ENCODE measurements at regions not wholly inside any gene's neighbourhood (a gene's known extent, or its start where the extent isn't known, plus 50 kb on each side); places are given as distances from the start of the nearest gene placed in this dataset.
"Not testable (repeated sequence)": the region's sequence is repeated elsewhere in the genome, so short reads cannot be mapped to it uniquely, and the experiment has no call there.

DNA sequence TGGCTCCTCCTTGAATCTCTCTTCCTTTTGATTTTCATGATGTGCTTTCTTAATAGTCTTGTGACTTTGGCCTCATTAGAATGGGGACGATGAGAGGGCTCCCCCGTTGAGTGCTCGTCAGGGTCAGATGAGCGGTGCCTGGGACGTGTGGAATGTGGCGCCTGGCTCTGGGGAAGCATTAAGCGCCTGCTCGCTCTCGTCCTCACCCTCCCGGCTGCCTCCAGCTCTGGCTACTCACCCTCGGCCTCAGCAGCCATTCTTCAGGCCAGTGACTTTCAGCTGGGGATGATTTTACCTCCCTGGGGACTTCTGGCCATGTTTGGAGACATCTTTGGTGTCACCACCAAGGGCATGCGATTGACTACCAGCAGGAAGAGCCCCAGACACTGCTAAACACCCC is 69.7 kb downstream of the RPS6KA4 start:
- DNase-seq = no peak

DNA sequence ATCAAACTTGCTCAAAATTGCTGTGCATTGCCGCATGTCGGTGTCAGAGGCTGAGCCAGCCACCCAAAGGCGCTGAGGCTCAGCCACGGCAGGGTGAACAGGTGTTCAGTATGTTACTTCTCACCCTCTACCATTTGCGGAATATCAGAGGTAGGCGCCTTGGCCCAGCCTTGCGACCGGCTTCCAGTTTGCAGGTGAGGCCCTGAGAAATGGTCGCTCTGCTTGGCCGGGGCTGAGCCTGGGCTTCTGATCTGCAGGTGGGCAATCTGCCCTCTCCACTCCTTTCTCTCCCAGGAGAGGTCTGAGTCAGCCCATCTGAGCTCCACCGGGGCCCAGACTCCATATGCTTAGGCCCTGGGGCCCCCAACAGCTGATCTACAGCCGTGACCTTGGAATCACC is 71.0 kb downstream of the RPS6KA4 start:
- DNase-seq = no peak

DNA sequence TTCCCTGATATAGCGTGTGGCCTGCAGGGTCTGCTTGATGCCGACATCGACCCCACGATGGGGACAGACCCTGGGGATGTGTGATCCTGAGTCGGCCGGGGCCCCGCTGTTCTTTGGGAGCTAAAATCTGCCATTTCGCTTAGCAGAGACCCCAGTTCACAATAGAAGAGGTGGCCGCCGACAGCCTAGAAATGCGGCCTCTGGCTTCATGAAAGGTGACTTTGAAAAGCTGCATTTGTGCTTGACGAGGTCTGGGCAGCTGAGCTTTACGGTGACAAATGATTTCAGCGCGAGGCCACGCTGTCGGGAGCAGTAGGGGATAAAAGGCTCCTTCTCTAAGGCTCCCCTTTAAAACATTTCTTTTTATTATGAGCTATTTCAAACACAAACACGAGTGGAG is 71.7 kb downstream of the RPS6KA4 start:
- no peak for DNase-seq

DNA sequence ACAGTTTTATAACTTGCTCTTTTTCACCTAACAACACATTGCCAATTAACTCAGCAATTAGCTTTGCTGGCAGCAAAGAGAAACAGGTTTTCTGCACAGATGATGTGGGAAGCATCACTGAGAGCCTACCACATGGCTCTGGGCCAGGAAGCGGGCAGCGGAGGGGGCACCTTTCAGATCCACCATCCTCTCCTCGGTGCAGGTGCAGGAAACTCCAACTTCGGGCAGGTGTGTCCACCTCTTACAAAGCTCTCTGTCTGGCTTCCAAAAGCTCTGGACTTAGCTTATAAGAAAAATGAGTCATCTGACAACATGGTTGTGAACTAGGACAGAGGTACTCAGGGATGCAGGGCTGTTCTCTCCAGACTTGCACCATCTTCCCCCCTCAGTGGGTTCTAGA is 77.0 kb downstream of the RPS6KA4 start:
- no peak for DNase-seq

DNA sequence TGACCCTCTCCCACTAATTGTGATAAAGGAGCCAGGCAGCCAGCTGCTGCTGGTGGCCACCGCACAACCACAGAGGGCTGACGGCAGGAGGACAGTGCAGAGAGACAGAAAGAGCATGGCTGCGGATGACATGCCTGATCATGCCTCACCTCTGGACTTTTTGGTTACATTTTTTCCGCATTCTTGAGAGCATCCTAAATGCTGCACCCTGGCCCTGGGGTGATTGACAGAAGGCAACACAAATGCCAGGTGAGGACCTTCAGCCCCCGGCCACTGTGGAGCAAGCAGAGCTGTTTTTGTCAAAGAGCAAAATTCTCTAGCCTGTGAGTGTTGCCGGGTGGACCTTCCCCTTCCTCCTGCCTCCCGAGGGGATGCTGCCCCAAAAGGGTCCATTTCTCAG is 78.5 kb downstream of the RPS6KA4 start:
- DNase-seq = no peak

DNA sequence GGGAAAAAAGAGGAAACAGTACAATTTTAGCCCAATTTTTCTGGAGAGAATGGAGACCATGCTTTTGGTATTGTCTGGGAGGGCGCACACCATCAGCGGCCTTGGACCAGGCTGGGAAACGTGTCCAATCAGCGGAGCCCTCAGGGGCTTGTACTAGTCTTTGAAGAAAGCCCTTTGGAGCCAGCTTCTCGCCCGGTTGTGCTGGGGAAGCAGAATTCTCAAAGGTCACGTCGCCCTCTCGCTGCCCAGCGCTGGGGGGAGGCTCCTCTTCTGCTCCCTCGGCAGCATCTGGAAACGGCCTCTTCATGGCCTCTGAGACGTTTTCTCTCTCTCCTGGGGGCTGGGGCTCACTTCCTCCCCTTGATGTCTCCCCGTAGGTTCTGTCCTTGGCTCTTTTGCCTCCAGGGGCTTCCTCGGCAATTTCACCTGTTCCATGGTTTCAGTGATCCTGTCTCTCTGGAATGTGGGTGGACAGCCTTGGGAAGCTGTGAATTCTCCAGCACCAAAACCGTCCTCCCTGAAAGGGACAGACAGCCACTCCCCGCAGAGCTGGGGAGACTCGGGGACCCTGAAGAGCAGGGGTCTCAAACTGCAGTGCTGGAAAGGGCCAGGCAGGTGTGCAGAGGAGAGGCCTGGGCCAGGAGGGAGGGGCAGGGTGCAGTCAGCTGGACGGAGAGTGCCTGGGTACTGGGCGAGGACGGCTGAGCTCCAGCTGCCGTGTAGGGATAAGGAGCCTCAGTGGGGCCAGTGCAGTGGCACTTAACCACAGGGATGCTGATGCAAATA is 80.2 kb downstream of the RPS6KA4 start:
- no peak for DNase-seq

DNA sequence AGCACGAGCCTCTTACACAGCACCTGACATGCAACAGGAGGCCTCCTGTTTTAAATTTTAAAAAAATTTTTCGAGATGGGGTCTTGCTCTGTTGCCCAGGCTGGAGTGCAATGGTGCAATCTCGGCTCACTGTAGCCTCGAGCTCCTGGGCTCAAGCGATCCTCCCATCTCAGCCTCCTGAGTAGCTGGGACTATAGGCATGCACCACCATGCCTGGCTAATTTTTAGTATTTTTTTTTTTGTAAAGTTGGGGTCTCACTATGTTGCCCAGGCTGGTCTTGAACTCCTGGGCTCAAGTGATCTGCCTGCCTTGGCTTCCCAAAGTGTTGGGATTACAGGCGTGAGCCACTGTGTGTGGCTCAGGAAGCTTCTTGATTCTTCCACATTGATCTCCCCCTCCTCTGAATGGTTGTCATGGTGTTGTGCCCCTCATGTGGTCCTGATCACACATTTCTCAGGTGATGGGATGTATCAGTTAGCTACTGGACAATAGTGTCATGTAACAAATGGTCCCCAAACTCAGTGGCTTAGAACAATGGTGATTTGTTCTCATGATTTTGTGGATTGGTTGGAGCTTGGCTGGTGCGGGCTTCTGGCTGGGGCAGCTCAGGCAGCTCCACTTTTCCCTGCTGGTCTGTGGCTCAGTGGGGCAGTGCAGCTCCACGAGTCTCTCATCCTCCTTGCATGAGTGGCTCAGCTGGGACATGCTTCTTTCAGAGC is 81.0 kb downstream of the RPS6KA4 start:
- not testable (repeated sequence) for DNase-seq

DNA sequence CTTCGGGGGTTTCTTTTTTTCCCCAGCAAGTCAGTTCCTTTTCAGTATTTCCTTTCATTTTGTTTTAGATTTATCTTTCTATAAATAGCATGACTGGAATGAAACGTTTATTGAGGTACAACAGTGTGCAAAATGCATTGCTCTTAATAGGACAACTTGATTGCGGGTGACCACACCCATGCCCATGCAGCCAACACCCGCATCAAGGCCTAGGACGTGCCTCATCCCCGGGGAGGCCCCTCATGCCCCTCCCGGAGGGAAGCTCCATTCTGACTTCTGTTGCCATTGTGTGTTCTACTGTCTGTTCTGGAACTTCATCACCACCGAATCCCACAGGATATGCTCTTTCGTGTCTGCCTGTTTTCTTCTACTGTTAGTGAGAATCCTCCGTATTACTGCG is 82.2 kb downstream of the RPS6KA4 start:
- DNase-seq = no peak

DNA sequence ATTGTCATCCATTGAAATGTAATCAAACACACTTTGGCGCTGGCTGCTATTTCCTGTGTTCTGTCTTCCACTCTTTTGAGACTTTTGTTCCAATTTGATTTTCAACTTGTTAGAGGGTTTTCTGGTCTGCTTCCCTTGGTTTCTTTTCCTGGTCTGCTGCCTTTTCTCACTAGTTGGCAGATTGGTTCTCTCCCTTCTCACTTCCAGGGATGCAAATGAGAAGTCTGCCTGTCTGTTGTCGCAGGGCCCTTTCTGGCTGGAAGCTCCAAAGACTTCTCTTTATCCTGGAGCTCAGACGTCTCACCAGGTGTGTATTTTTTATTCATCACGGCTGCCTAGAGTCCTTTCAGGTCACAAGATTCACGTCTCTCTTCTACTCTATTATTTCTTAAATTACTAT is 84.0 kb downstream of the RPS6KA4 start:
- no peak for DNase-seq

DNA sequence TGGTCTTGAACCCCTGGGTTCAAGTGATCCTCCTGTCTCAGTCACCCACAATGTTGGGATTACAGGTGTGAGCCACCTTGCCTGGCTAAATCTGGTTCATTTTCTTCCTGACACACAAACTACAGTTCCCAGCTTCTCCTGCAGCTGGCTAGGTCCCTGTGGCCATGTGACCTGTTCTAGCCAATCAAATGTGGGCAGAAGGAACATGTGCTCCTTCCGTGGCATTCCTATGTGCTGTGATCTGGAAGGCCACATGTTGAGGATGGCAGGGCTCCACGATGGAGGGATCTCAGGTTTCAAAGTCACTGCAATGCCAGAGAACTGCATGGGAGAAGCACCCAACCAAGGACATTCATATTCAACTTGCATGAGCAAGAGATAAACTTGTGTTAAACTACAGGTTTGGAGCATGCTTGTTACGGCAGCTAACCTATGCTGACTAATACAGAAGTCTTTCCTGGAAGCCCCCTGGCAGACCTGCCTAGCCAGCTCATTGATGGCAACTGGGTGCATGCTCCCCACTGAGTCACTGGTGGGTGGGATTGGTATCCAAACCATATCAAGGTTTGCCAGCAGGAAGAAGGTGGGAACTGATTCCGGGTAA is 86.0 kb downstream of the RPS6KA4 start:
- DNase-seq = no peak

DNA sequence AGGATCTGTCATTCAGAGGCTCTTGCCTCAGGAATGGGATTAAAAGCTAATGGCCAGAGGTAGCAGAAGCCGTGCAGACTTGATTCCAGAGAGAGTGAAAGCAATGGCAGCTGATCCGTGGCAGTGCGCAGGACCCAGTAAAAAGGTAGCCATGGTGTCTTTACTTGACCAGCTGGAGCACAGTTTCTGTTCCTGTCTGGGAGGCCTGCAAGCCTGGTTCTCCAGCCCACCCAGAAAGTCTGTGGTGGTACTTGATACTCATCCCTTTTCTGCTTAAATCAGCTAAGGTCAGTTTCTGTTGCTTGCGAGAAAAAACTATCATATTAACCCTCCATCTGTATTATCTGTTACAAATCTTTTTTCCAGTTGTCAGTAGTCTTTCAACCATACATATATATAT is 86.7 kb downstream of the RPS6KA4 start:
- no peak for DNase-seq

DNA sequence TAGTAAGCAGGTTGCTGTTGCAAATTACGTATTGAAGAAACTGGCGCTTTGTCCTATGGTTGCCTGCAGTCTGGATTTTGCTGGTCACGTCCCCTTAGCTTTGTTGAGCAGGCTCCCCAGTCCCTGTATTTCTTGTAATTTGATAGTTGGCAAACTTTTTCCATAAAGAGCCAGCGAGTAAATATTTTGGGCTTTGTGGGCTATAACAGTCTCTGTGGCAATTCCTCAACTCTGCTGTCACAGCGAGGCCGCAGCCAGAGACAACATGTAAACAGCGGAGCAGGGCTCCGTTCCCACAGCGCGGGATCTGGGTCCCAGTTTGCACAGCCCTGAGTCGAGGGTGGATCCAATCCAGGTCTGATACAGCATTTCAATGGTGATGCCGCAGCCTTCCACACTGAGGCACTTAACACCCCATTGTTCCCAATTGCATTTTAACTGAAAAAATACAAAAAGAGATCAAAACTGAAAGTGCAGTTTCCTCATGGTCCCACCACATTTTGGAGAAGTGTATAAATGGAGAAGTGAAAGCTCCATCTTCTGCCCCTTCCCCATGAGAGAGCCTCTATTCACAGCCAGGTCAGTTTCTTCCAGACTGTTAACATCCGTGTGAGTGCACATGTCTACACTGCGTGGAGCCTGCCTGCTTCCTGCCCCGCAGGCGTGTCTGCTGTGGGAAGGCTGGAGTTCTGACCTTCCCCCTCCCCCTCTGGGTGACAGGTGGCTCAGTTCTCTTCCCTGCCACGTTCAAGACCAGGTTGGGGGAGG is 89.1 kb downstream of the RPS6KA4 start:
- DNase-seq = no peak

DNA sequence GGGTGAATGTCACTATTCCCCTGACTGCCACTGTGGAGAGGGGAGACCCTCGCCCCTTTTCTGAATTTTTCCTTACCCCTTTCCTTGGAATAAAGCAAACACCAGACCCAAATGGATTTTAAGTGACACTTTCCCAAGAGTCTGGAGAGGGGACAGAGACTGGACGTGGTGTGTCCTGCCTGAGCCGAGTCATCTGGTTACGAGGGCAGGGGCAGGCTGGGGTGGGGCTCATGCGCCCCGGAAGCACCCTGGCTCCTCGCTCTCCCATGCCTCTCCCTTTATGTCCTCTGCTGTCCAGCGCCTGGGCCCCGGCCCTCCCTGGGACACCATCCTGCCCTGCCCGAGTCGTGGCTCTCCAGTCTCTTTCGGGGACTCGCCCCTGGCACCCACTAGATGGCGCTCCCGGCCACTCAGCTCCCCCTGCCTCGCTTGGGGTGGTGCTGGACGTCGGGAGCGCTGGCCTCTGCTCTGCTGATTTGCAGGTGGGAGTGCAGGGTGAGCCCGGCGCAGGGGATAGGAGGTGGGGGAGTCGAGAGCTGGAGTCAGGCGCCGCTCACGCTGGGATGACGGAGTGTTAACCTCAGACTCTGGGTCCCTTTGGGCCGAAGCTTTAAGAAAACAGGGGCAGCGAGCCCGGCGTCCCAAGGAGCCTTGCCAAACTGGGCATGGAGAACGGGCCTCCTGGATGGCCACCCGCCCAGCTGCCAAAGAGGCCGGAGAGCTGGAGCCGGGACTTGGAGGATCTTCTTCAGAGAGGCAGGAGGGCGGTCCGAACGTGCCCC is 89.8 kb downstream of the RPS6KA4 start:
- peak; percentile 64 for DNase-seq

DNA sequence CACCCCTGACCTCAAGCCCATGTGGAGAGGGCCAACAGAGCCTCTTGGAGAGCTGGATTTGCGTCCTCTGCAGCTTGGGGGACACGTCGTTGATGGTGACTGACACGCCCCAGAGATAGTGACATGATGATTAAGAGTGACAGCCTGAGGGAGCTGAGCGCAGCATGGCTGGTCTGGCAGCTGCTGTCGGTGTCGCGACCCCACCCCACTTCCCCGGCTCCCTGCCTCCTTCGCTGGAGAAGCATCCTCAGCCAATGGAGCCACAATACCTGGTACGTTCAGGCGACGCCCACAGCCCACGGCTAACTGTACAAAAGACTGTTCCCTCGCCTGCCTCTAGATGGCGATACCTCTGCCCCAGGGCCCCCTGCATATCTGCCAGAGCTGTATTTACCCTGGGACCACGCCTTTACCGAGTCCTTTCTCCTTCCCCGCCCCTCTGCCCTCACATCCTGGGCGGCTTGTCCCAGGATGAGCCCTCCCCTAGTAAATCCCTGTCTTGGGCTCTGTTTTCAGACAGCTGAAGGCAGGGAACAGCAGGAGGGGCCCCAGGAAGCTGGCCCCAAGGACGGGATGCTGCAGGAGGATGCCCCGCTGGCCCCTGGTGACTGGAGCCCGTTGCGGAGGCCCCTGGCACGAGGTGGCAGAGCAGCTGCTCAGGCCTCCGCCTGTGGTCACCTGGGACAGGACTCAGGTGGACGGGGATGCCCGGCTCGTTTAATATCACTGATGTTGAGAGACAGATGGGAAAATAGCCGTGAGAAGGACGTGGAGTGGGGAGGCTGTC is 90.6 kb downstream of the RPS6KA4 start:
- peak; percentile 46 for DNase-seq

DNA sequence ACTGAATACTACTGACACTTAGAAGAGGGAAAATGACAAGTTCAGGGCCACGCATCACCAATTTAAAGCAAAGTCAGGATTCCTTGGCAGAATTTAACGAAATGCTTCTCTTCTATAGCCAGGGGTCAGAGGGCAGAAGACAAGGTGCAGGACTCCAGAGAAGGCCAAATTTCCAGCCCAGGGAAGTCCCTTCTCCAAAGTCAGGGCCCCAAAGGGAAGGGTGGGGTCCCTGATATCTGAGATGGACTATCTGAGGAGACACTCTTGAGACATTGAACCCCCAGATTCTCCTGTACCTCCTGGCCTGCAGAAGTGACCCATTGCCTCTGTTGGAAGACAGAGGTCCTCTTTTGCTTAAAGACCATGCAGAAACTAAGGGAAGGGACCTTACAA is 91.2 kb downstream of the RPS6KA4 start:
- DNase-seq = no peak

DNA sequence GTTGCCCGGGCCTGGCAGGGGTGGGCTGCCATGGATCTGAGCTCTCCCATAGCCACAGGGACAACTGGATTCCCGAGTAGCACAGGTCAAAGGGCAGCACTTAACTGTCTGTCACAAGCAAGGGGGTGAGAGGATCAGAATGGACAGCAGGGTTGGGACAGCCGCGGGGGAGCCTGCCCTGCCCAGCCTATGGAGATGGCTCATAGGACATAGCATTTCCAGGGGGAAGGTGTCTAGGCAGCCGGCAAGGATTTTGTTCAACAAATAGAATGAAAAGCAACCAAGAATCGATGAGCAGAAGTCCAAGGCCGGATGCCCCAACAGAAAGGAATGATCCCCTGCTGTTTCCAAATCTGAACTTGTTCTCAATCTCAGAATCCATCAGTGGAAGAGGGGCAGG is 92.9 kb downstream of the RPS6KA4 start:
- no peak for DNase-seq

DNA sequence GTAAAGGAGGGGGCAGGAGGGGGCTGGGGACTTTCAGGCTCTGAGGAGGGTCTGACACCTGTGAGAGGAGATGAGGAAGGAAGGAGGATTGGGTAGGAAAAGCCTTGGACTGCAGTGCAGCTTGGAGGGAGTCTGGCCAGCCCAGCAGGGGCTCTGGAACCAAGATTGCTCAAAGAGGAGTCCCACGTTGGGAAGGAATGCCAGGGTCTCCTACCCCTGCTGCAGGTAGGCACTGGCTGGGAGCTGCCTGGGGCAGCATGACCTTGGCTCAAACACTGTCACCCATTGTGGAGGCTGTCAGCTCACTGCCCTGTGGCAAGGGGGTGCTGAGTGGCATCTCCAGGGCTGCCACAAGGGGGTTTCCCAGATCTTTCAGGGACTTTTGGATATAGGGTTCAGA is 94.5 kb downstream of the RPS6KA4 start:
- no peak for DNase-seq

DNA sequence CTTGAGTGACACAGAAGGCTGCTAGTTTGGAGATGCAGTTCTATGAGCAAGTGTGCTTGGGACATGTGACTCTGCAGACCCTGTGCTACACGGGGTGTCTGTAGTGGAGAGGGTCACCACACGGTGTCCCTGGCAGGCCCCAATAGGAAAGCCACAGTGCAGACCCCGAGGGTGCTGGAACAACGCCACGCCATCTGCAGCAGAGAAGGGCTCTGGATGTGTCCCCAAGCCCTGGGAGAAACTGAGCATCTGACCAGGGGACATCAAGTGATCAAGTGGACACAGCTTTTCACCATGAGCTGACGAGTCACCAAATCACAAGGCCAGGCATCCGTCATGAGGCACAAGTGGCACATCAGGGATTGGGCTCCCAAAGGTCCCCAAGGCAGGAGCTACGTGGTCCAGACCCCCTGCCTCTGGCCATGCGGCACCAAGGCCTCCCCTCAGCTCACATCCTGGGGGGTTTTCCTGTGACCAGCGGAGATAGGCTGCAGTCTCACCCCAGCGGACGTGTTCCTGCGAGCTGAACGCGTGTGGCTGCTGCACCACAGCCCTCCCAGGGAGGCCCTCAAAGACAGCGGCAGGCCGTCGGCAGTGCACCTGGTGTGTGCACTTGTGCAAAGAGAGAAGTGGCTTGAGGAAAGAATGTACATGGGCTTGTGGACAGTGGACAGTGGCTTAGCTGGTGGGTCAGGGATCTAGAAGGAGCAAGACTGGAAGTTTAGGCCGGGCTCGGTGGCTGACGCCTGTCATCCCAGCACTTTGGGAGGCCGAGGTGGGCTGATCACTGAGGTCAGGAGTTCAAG is 96.7 kb downstream of the RPS6KA4 start:
- no peak for DNase-seq

DNA sequence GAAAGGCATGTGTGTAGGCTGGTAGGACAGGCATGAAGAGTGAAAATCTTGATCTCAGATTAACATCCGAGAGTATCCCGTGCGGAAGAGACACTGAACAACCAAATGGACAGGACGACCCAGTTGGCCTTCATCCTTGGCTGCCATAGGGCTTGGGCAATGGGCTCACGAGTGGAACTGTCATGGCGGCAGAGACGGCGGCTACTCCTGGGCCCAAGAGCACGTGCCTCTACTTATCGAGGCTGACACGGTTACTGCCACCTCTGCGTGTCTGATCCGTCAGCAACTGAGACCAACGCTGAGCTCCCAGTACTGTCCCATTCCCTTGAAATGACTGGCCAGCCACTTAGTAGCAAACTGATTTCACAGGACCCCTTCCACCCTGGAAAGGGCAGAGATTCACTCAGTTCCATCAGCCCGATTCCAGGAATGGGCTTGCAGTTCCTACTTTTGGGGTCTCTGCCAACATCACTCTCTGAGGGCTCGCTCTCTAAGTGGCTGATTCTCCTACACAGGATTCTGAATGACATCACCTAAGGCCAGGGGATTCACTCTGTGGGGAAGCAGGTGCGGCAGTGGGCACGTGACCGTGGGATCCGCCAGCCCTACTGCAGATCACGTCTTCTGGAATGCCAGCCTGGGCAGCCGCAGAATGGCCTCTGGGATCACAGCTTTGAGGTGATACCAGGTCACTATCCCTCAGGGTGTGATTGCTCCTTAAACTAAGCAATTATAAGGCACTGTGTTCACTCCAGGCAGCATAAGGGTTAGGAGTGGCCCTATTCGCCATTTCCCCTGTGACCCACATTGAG is 97.8 kb downstream of the RPS6KA4 start:
- DNase-seq = no peak

DNA sequence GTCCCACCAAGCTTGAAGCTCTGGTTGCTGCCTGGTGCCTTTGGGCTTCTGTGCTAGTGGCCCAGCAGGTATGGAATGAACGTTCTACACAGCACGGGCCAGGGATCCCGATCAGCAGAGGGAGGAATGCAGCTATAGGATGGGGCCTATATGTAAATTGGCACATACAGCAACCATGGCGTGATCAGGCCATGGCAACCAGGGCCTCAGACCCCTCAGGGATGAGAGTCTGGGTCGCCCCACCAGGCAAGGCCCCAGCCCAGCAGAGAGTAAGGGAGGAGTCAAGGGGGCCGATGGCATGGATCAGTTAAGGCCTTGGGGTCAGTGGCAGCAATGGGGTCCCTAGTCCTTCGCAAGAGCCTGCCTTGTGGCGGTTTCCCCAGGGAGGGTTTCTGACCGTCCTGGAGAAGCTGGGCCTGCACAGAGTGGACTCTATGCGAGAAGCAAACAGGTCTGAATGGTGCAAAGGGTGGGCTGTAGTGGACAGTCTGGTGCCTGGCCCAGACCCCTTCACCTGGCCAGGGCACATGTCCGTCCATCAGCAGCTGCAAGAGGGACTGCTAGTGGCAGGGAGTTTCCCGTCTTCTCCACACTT is 98.2 kb upstream of the SLC22A11 start:
- no peak for DNase-seq
